SK-N-SH (cell line): ENCODE measurements at regions not wholly inside any gene's neighbourhood (a gene's known extent, or its start where the extent isn't known, plus 50 kb on each side); places are given as distances from the start of the nearest gene placed in this dataset.

ENCODE experiments used
- TCF12 ChIP-seq: IDR thresholded peaks from 2 replicates; pipeline ENCODE4 v1.4.0; 2012
- YY1 ChIP-seq: IDR thresholded peaks from 2 replicates; pipeline ENCODE4 v1.4.0; 2012; ENCODE audit warnings: low read depth, mild to moderate bottlenecking

- TF ChIP-seq YY1 (no peak), TCF12 (no peak)
Observed at GRCh38 chr5:178785999-178786398, 55.5 kb upstream of the ZNF354A start.
